ENCODE measurements at regions not wholly inside any gene's neighbourhood (a gene's known extent, or its start where the extent isn't known, plus 50 kb on each side); places are given as distances from the start of the nearest gene placed in this dataset.
"Not testable (repeated sequence)": the region's sequence is repeated elsewhere in the genome, so short reads cannot be mapped to it uniquely, and the experiment has no call there.

DNA sequence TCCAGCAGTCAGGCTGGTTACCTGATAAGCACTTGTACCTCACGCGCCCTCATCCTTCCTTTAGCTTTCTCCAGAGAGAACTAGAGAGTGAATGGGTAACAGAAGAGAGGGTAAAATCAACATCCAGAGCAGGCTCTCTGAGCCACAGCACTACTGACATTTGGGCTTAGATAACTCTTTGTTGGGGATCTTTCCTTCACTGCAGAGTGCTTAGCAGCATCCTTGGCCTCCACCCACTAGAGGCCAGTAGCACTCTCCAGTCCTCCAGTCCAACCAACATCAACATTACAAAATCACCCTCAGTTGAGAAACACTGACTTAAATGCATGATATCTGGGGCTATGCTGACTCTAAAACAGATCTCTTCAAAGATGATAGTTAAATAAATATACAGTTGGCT is 220.7 kb downstream of the TACR3 start:
- H3K36me3 Mint-ChIP-seq, result no peaks in the 10 kb centered on the region
- no peaks in the 10 kb centered on the region for H3K27me3 Mint-ChIP-seq
- H3K27ac Mint-ChIP-seq, result no peak overlapping the region
- H3K4me1 Mint-ChIP-seq, result no peaks in the 10 kb centered on the region
- peaks cover 3% of the 10 kb centered on the region for H3K9me3 Mint-ChIP-seq
- no peak for ATAC-seq
- H3K4me3 Mint-ChIP-seq, result no peak overlapping the region

DNA sequence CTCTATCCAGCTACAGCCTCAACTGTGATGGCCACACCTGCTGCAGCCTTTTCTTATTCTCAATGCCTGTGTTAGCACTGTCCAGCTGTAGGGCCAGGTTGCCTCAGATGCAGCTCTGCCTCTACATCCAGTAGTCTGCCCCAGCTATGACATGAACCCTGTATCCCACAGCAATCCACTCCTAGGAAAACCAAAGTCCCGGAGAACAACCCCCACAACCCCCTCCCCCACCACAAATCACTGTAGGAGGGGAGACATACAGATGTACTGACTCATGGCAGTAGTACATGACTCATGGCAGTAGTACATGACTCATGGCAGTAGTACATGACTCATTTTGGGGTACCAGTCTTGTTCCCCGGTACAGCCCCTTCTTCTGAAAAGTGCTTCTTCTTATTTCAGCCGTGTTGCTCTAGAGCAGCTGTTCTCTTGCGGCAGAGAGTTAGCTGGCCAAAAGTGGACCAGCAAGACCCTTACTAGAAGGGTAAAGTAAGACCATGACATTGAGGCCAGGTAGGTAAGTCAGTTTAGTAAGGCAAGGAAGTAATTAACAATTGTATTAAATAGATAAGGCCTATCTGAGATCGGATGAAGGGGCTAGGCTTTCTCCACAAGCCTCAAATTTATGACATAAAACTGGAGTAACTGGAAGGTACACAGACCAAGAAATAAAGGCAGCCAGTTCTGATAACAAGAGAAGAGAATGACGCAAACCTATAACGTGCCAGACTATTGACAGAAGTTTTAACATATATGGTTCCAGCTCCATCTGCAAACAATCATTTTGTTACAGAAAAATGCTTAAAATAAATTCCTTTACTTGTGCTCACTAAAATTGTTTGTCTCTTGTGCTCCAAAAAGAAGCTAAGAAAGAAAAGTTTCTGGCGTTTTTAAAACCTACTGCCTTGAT is 221.4 kb downstream of the TACR3 start:
- ATAC-seq, result peak; percentile 59
- Mint-ChIP-seq H3K4me3 (no peak overlapping the region), H3K9me3 (peaks cover 3% of the 10 kb centered on the region), H3K4me1 (no peaks in the 10 kb centered on the region), H3K27me3 (no peaks in the 10 kb centered on the region), H3K27ac (no peak overlapping the region), H3K36me3 (no peaks in the 10 kb centered on the region)

GRCh38 chr4:103497692-103498091 is 222.1 kb downstream of the TACR3 start:
- H3K4me1 Mint-ChIP-seq, result no peaks in the 10 kb centered on the region
- no peak for ATAC-seq
- H3K27me3 Mint-ChIP-seq, result no peaks in the 10 kb centered on the region
- H3K4me3 Mint-ChIP-seq, result no peak overlapping the region
- no peaks in the 10 kb centered on the region for H3K36me3 Mint-ChIP-seq
- H3K27ac Mint-ChIP-seq, result no peak overlapping the region
- H3K9me3 Mint-ChIP-seq, result peaks cover 3% of the 10 kb centered on the region

DNA sequence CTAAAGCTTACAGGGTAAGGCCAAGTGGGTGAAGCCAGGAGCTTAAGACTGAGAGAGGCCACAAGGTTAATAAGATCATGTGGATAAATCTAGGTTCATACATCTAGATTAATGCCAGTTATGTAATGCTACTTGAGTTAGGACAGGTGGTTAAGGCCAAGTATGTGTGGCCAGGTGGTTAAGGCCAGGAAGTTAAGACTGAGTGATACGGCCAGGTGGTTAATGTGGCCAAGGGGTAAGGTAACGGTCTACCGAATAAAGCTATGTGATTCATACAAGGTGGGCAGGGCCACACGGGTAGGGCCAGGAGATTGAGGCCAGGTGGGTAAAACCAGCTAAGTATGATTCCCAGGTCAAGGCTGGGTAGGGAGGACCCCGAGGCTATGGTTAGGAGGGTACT is 223.0 kb downstream of the TACR3 start:
- Mint-ChIP-seq H3K27ac (no peak overlapping the region), H3K27me3 (no peaks in the 10 kb centered on the region), H3K36me3 (no peaks in the 10 kb centered on the region), H3K4me3 (no peak overlapping the region), H3K9me3 (peaks cover 3% of the 10 kb centered on the region), H3K4me1 (no peaks in the 10 kb centered on the region)
- ATAC-seq, result no peak

DNA sequence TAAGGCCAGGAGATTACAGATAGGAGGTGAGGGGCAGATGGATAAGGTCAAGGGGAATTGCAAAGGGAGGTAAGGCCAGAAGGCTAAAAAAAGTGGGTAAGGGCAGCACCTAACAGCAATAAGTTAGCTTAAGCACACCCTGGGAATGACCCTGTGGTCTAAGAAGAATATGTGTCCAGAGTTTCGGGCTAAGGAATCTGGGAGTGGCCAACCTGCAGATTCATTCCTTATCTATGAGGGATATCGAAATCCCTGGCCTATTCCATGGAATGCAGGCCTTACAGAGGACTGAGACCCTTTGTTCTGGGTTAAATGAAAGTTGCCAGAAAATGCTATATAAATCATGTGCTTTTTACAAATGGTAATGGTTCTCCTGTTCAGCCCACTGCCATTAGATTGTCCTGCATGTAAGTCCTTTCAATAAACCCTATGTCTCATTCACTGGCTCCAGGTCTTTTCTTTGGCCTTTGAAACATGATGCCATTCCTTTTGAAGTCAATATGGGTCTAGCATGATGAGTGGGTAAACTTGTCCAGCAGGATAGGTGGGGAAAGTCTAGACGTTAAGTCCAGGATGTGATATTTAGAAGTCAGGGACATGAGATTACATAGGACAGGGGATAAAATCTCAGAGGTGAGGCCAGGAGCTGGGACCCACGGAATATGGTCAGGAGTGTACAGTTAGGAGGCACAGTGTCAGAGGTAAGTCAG is 226.2 kb downstream of the TACR3 start:
- H3K9me3 Mint-ChIP-seq, result no peaks in the 10 kb centered on the region
- ATAC-seq, result no peak
- H3K27me3 Mint-ChIP-seq, result no peaks in the 10 kb centered on the region
- H3K4me3 Mint-ChIP-seq, result no peak overlapping the region
- H3K27ac Mint-ChIP-seq, result no peak overlapping the region
- no peaks in the 10 kb centered on the region for H3K4me1 Mint-ChIP-seq
- no peaks in the 10 kb centered on the region for H3K36me3 Mint-ChIP-seq

- H3K27me3 Mint-ChIP-seq, H3K4me3 Mint-ChIP-seq, ATAC-seq, H3K36me3 Mint-ChIP-seq, H3K4me1 Mint-ChIP-seq, H3K27ac Mint-ChIP-seq, H3K9me3 Mint-ChIP-seq: not testable (repeated sequence)
Measured at GRCh38 chr4:103485296-103485695, 234.5 kb downstream of the TACR3 start.

DNA sequence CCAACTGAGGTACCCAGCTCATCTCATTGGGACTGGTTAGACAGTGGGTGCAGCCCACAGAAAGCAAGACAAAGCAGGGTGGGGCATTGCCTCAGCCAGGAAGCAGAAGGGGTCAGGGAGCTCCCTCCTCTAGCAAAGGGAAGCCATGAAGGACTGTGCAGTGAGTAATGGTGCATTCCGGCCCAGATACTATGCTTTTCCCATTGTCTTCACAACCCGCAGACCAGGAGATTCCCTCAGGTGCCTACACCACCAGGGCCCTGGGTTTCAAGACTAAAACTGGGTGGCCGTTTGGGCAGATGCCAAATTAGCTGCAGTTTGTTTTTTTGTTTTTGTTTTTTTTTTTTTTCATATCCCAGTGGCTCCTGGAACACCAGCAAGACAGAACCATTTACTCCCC is 235.3 kb downstream of the TACR3 start:
- Mint-ChIP-seq H3K36me3 (no peaks in the 10 kb centered on the region), H3K9me3 (no peaks in the 10 kb centered on the region), H3K4me1 (no peaks in the 10 kb centered on the region), H3K27me3 (no peaks in the 10 kb centered on the region), H3K27ac (no peak overlapping the region), H3K4me3 (no peak overlapping the region)
- no peak for ATAC-seq

DNA sequence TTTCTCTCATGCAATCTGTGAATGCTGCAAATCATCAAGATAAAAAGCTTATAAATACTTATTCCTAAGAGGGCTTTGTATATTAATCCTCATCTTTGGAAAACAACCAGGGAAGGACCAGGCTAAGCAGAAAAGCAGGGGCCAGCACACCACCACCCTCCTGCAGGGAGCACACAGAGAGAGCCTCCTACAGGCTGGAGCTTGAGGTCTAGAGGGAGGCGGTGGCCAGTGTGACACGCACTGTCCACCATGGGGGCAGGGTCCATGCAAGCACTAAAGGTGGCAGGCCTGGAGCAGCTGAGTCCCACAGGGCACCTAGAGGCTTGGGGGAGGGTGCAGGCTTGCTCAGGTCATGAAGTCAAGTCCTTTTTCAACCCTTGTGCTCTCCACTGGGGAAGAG is 236.9 kb downstream of the TACR3 start:
- Mint-ChIP-seq H3K9me3 (no peaks in the 10 kb centered on the region), H3K4me3 (no peak overlapping the region), H3K27ac (no peak overlapping the region), H3K27me3 (no peaks in the 10 kb centered on the region), H3K4me1 (no peaks in the 10 kb centered on the region), H3K36me3 (no peaks in the 10 kb centered on the region)
- ATAC-seq, result peak; percentile 41

DNA sequence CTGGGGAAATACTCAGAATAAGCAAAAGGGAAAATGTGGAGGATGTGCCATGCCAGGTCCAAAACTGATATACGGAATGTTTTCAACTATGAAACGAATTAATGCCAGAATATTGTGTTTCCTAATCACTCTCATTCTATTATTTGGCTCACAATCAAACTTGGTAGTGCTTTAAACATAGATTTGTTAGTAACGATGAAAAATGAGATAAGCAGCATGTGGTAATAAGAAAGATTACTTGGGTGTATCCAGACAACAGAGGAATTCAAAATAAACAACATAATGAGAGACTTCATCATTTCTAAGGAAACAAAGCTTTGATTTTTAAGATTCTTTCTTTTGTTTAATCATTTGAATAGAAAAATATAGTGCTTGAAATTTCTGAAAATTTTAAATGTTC is 237.3 kb downstream of the TACR3 start:
- Mint-ChIP-seq H3K4me1 (no peaks in the 10 kb centered on the region), H3K27me3 (no peaks in the 10 kb centered on the region), H3K4me3 (no peak overlapping the region), H3K36me3 (no peaks in the 10 kb centered on the region), H3K9me3 (no peaks in the 10 kb centered on the region), H3K27ac (no peak overlapping the region)
- ATAC-seq, result no peak

- H3K27me3 Mint-ChIP-seq, result no peaks in the 10 kb centered on the region
- H3K27ac Mint-ChIP-seq, result no peak overlapping the region
- H3K36me3 Mint-ChIP-seq, result no peaks in the 10 kb centered on the region
Measured at GRCh38 chr4:103478734-103479133, 241.1 kb downstream of the TACR3 start.

GRCh38 chr4:103478210-103478609 is 241.6 kb downstream of the TACR3 start:
- Mint-ChIP-seq H3K4me1 (no peaks in the 10 kb centered on the region), H3K27ac (no peak overlapping the region), H3K36me3 (no peaks in the 10 kb centered on the region), H3K9me3 (no peaks in the 10 kb centered on the region), H3K27me3 (no peaks in the 10 kb centered on the region), H3K4me3 (no peak overlapping the region)
- ATAC-seq, result no peak

More at GRCh38 chr4:103478734-103479133, 241.1 kb downstream of the TACR3 start:
- Mint-ChIP-seq H3K9me3 (no peaks in the 10 kb centered on the region), H3K4me1 (no peaks in the 10 kb centered on the region), H3K4me3 (no peak overlapping the region)
- no peak for ATAC-seq

DNA sequence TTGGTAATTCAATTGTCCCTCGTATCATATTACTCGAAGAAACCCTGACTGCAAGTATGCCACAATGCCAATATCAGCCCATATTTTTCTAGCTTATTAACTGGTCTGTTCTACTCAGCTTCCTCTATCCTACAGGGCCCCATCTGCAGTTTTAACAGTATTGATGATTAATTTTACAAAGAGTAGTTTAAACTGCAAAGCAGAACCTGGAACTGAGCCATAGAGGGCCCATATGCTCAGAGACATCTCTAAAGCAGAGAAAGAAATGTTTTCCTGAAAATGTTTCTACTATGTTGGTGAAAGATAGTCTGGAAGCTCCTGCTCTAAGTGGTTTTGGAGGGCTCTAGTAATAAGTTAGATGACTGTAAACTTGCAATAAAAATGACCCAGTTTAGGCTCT is 259.4 kb upstream of the CENPE start:
- peaks cover 3% of the 10 kb centered on the region for H3K9me3 Mint-ChIP-seq
- no peaks in the 10 kb centered on the region for H3K36me3 Mint-ChIP-seq
- no peak overlapping the region for H3K27ac Mint-ChIP-seq
- no peaks in the 10 kb centered on the region for H3K4me1 Mint-ChIP-seq
- H3K4me3 Mint-ChIP-seq, result no peak overlapping the region
- no peak for ATAC-seq
- H3K27me3 Mint-ChIP-seq, result no peaks in the 10 kb centered on the region

DNA sequence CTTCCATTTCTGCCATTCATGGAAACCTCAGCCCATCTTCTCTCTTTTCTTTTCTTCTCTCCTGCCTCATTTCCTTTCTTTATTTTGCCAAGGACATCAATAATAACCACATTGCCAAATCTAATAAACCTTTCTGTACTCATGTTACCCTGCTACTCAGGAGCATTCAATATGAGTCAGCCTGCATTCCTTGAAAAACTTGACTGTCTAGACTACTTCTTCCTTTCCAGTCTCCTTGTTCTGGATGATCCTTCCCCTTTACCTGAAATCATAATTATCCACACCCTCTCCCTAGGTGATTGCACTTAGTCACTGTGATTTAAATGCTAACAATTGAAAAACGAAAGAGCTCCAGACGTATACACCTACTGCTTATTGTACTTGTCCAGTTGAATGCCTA is 253.2 kb upstream of the CENPE start:
- no peaks in the 10 kb centered on the region for H3K27me3 Mint-ChIP-seq
- ATAC-seq, result no peak
- no peaks in the 10 kb centered on the region for H3K36me3 Mint-ChIP-seq
- no peak overlapping the region for H3K4me3 Mint-ChIP-seq
- H3K27ac Mint-ChIP-seq, result no peak overlapping the region
- no peaks in the 10 kb centered on the region for H3K9me3 Mint-ChIP-seq
- no peaks in the 10 kb centered on the region for H3K4me1 Mint-ChIP-seq

GRCh38 chr4:103450693-103451092 is 252.6 kb upstream of the CENPE start:
- ATAC-seq, result no peak
- Mint-ChIP-seq H3K4me1 (no peaks in the 10 kb centered on the region), H3K36me3 (no peaks in the 10 kb centered on the region), H3K9me3 (no peaks in the 10 kb centered on the region), H3K27ac (no peak overlapping the region), H3K4me3 (no peak overlapping the region), H3K27me3 (no peaks in the 10 kb centered on the region)

GRCh38 chr4:103449296-103450023 is 251.3 kb upstream of the CENPE start:
- no peaks in the 10 kb centered on the region for H3K9me3 Mint-ChIP-seq
- no peaks in the 10 kb centered on the region for H3K36me3 Mint-ChIP-seq
- no peaks in the 10 kb centered on the region for H3K27me3 Mint-ChIP-seq
- no peak overlapping the region for H3K27ac Mint-ChIP-seq
- ATAC-seq, result no peak
- no peak overlapping the region for H3K4me3 Mint-ChIP-seq
- no peaks in the 10 kb centered on the region for H3K4me1 Mint-ChIP-seq
